GM12865 (cell line): ENCODE measurements at regions not wholly inside any gene's neighbourhood (a gene's known extent, or its start where the extent isn't known, plus 50 kb on each side); places are given as distances from the start of the nearest gene placed in this dataset.

Experiments used
- DNase-seq: peaks from one replicate; pipeline ENCODE4 v3.0.0; 2010; ENCODE audit warnings: low read depth
- H3K4me3 ChIP-seq: 2 replicates; pipeline ENCODE4 v1.5.1; 2011; ENCODE audit warnings: mild to moderate bottlenecking, low read depth, low read length, control low read depth
- TF ChIP-seq, protein P1 (sequence below): IDR thresholded peaks from 2 replicates; pipeline ENCODE4 v1.5.1; 2011; ENCODE audit warnings: low read length, control low read depth, low read depth, inconsistent platforms; ENCODE audit not compliant: insufficient read depth; ENCODE audit errors: missing control alignments

DNA sequence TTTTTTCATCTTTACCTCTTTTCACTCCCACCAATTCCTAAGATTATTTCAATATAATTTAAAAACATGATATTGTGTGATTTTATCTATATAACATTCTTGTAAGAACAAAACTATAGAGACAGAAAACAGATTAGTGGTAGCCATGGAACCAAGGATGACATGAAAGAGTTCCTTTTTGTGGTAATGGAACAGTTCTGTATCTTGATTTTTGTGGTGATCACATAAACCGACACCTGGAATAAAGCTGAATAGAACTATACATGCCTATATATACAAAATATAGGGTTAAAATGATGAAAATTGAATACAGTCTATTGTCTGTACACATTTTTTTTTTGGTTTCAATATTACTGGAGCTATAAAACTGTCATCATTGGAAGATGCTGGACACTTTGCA lies 945.4 kb downstream of the SI start:
- no peak overlapping the region for H3K4me3 ChIP-seq
- DNase-seq = no peak
- TF ChIP-seq, protein P1, sequence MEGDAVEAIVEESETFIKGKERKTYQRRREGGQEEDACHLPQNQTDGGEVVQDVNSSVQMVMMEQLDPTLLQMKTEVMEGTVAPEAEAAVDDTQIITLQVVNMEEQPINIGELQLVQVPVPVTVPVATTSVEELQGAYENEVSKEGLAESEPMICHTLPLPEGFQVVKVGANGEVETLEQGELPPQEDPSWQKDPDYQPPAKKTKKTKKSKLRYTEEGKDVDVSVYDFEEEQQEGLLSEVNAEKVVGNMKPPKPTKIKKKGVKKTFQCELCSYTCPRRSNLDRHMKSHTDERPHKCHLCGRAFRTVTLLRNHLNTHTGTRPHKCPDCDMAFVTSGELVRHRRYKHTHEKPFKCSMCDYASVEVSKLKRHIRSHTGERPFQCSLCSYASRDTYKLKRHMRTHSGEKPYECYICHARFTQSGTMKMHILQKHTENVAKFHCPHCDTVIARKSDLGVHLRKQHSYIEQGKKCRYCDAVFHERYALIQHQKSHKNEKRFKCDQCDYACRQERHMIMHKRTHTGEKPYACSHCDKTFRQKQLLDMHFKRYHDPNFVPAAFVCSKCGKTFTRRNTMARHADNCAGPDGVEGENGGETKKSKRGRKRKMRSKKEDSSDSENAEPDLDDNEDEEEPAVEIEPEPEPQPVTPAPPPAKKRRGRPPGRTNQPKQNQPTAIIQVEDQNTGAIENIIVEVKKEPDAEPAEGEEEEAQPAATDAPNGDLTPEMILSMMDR = no peak

- no peak overlapping the region for H3K4me3 ChIP-seq
- TF ChIP-seq, protein P1 = no peak
Measured at GRCh38 chr3:164113371-164114332, 964.6 kb downstream of the SI start.

DNA sequence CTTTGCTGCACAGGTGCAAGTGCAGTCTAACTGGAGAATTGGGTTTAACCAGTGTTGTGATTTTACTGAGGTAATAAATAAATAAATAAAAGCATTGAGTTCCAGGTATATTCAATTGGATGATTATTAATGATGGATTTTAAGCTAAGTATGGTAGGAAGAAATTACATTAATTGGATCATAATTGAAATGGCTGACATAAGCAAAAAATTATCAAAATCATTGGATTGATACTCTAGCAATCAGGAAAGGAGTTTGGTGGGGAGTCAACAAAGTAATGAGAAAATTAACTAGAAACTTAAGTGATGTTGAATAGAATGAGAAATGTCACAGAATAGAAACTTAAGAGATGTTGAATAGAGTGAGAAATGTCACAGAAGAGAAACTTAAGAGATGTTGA lies 981.9 kb downstream of the SI start:
- H3K4me3 ChIP-seq = no peak overlapping the region
- no peak for DNase-seq
- TF ChIP-seq, protein P1 = no peak

More at GRCh38 chr3:164113371-164114332, 964.6 kb downstream of the SI start:
- no peak for DNase-seq

GRCh38 chr3:164095949-164096348 lies 982.3 kb downstream of the SI start:
- DNase-seq = no peak
- H3K4me3 ChIP-seq = no peak overlapping the region
- TF ChIP-seq, protein P1 = no peak

DNA sequence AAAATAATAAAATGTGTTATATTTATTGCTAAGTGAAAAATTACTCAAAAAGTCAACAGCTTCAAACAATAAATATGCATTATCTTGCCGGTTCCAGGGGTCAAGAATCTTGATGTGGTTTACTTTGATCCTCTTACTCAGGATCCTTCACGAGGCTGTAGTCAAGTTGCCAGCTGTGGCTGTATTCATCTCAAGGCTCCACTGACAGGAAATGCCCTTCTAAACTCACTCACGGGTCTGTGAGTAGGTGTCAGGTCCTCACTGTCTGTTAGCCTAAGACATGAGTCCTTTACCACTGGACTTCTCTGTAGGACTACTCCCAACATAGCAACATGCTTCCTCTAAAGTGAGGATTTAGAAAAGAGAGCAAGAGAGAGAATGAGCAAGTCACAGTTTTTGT lies 983.0 kb downstream of the SI start:
- TF ChIP-seq, protein P1 = no peak
- DNase-seq = no peak
- H3K4me3 ChIP-seq = no peak overlapping the region

DNA sequence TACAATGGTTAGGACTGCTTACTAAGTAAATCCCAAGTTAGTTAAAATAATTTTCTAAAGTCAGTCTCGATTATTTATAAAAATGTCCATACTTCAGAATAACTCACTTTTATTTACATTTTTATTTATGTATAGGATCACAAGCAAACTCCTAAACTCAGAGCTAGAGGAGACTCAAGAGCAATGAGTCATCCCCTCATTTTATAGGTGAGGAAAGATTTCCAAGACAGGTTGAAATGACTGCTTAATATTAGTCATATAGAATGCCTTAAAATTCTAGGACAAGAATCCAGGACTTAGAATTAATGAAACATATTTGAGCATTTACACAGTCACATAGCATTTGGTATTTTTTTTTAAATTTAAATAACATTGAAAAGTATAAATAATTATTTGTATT lies 983.8 kb downstream of the SI start:
- no peak for DNase-seq
- TF ChIP-seq, protein P1 = no peak
- H3K4me3 ChIP-seq = no peak overlapping the region
